ENCODE measurements at regions not wholly inside any gene's neighbourhood (a gene's known extent, or its start where the extent isn't known, plus 50 kb on each side); places are given as distances from the start of the nearest gene placed in this dataset.
A peak's percentile ranks its signal among the peaks of the same experiment; 100 is the strongest.
"Not testable (repeated sequence)": the region's sequence is repeated elsewhere in the genome, so short reads cannot be mapped to it uniquely, and the experiment has no call there.

DNA sequence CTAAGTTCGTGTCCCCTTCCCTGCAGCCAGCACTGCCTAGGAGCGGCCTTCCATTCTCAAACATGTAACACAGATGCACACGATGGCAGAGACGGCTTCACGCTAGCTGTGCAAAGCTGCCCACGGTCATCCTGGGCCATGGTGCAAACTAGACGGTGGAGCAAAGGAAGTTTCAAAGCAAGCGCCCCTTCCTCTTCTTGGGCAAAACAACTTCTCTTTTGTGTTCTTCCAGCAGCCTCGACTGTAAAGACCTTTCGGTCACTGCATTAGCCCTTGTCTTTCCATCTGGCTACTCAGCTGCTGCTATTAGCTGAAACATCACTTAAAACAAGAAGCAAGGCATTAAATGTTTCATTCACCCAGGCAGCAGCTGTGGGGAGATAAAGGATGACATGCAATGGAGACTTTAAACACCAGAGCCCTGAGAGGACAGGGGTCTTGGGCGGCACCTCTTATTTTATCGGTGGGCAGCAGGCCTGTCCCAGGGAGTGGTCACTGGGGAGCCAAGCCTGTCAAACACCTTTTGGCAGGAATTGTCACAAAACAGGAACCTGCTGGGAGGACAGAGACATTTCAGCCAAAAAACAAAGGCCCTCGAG is 214.8 kb downstream of the KLF6 start:
- no peak for DNase-seq

DNA sequence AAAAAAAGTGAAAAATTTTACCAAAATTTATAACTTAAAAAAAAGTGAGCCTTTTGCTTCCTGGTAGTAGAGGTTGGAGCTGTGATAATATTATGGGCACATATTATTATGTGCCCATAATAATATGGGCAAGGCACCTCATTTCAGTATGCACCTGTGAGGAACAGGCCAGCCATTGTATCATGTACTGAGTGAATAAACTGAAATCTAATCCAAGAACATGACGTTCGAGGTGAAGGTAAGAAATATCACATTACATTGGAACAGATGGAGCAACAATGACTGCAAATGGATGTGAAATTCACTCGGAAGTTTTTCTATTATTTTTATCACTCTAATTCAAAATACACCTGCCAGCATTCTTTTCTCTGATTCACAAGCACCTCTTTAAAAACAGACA is 216.0 kb downstream of the KLF6 start:
- DNase-seq, result no peak

DNA sequence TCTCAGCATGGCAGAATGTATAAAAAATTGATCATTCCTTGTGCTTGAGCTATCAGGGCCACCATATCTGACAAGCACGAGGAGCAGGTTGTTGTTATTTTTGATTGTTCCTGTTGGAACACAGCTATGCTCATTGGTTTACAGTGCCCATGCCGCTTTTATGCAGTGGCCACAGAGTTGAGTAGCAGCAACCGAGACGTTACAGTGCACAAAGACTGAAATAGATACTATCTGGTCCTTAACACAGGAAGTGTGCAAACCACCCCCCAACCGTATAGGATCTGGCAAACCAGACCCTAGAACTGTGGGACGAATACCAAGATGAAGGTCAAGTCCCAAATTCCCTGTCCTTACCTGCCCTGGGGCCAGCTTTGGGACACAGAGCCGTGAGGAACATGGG is 216.6 kb downstream of the KLF6 start:
- DNase-seq, result no peak

DNA sequence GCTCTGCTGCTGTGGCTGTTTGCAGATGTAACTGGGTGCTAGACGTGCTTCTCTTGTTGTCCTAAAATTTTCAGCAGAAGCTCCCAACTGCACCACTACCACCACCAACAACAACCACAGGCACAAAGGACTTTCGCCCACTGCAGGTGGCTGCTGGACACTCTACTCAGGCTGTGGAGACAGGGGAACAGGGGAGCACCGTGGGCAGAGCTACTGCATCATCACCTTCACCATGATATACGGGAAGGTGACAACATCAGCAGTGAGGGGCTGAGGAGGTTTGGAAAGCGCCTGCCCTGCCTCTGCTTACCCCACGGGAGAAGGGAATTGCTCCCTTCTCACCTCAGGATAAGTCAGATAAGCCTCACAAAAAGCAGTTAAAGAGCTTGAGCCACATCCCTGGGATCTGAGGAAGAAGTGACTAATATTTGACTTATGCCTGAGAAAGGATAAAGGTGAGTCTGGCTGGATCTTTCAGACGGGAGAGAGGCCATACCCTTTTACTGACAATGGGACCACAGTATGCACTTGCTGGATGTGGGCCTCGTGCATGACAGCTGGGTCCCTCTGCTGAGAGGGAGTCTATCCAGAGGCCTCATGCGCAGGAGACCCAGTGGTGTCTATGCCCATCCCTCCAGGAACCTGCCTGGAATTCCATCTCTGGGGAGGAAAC is 217.6 kb downstream of the KLF6 start:
- no peak for DNase-seq

DNA sequence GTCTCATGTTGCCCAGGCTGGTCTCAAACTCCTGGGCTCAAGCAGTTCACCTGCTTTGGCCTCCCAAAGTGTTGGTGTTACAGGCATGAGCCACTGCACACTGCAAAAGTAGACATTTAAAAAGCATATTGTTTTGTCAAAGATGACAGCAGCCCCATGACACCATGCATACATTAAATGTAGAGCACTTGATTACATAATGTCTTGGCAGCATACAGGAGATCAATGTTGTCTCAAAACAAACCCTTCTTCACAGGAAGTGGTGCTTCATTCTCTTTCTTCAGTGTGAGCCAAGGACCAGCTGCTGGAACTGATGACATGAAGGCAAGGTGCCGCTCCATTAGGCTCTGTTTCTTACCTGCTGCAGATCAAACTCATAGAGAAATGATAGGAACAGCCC is 218.4 kb downstream of the KLF6 start:
- no peak for DNase-seq

DNA sequence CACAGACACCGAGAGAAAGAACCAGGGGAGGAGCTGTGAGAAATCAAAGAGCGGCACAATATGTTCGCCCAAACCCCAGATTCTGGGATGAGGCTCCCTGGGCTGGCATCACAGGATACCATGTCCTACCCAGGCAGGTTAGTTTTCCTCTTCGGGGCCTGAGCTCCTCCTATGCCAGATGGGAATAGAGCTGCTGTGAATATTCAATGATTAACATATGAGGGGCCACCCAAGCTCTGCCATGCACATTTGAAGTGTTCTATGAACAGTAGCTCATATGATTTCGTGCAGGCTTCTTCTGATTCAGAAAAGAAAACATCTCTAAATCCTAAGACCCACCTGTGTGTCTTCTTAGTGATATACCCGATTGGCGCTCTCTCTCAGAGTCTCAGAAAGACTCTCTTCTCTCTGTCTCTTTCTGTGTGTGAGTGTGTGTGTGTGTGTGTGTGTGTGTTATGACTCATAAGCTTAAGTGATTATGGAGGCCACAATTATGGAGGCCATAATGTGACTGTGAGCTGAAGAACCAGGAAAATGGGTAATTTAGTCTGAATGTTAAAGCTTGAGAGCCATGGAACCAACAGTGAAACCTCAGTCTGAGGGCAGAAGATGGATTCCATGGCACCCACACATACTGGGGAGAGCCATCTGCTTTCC is 220.5 kb downstream of the KLF6 start:
- DNase-seq, result no peak

DNA sequence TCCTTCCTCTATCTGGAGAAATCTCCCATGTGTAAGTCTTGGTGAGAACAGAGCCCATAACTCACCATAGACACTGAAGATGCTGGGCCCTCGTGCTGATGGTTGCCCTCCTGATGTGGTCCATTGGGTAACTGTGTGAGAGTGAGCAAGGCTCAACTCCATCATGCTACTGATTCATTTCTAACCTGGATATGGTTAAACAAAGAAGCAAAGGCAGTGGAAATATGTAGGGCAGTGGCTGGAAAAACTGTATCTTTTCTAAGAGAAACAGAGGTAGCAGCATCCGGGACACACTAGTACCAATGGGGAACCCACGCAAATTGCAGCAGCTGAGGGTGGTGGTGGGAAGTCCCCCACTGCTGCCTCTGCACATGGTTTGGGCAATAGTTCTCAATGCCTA is 221.7 kb downstream of the KLF6 start:
- DNase-seq, result no peak

DNA sequence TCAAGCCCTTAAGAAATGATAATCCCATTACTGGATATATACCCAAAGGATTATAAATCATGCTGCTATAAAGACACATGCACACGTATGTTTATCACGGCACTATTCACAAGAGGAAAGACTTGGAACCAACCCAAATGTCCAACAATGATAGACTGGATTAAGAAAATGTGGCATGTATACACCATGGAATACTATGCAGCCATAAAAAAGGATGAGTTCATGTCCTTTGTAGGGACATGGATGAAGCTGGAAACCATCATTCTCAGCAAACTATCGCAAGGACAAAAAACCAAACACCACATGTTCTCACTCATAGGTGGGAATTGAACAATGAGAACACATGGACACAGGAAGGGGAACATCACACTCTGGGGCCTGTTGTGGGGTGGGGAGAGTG is 224.4 kb downstream of the KLF6 start:
- not testable (repeated sequence) for DNase-seq

DNA sequence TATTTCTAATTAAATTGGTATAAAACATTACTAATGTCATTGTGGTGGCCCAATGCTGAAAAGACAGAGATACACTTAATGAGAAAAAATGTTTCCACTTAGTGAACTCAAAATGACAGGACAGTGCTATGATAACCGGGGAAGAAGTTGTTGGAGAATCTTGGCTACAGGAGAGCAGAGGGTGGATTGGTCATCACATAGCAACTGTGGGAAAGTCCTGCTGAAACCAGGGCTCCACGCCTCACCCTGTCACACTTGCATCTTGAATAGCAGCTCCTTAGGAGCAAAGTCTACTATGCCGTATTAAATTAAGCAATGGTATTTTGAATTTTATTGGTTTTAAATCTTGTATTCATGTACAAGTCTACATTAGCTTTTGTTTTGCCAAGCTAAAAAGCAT is 225.5 kb downstream of the KLF6 start:
- DNase-seq, result no peak

DNA sequence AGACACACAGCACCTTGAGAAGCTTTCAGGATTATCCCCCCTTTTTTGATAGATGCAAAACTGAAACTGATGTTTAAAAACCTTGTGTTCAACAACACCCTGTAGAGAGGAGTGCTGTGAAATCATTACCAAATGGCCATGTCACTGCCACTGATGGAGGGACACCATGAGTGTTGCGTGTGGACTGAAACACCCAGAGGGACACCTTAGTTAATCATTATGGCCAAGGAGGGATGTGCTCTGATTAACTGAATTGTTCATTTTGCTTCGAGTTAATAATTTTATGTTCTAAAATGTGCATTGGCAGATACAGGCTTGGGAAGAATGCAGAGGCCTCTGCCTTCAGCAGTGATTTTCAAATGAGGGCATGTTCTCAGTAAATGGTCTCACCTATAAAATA is 226.0 kb downstream of the KLF6 start:
- DNase-seq, result no peak

DNA sequence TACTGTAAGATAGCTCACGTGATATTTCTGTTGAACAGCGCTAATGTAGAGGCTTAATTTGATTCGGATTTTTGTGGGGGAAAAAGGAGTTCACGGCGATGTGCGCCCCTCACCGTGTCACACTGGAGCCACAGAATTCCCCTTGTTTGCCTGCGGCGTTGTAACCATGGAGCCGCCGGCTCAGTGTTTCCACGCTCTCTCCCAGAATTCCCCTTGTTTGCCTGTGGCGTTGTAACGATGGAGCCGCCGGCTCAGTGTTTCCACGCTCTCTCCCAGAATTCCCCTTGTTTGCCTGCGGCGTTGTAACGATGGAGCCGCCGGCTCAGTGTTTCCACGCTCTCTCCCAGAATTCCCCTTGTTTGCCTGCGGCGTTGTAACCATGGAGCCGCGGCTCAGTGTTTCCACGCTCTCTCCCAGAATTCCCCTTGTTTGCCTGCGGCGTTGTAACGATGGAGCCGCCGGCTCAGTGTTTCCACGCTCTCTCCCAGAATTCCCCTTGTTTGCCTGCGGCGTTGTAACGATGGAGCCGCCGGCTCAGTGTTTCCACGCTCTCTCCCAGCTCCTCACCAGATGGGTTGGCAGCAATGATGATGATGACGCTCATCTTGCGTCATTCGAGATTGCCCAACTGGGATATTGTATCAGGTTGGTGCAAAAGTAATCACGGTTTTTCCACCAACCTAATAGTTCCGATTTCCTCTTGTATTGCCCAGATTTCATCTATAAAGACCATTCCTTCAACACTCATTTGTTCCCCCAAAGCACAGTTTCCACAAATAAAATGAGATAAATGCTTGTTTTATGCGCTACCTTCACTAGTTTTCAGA is 228.6 kb downstream of the KLF6 start:
- peak; percentile 60 for DNase-seq

DNA sequence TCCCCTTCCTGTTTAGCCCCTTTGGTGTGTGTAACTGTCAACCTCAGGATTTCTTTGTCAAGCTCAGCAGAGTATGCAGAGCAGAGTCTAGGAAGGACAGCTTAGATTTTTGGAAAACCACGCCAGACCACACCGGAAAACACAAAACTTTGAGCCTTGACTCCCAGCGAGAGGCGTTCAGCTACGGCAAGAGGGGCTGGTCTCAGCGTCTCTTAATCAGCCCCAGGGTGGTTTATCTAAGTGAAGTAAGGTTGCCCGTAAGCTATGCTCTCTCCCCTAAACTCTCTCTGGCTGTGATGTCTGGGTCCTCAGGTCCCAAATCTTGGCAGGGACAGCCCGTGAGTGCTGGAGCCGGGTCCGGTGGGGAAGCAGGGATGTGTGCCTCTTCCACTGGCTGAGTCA is 230.9 kb downstream of the KLF6 start:
- no peak for DNase-seq

DNA sequence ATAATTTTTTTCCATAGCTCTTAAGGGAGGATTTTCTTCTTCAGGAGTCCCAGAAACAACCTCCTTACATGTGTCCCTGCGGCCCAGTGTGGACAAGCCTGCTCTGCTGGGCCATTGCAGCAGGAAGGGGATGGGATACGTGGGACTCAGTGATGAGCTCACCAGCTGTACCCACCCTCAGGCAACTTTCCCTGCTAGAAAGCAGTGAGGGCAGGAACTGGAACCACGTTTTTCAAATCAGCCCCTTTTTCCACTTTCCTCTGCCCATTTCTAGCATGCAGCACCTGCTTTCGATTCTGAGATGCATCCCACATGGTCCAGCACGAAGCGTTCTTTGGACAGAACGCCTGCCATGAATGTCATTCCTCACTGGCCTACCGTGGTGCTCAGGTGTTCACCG is 232.7 kb downstream of the KLF6 start:
- DNase-seq, result no peak

DNA sequence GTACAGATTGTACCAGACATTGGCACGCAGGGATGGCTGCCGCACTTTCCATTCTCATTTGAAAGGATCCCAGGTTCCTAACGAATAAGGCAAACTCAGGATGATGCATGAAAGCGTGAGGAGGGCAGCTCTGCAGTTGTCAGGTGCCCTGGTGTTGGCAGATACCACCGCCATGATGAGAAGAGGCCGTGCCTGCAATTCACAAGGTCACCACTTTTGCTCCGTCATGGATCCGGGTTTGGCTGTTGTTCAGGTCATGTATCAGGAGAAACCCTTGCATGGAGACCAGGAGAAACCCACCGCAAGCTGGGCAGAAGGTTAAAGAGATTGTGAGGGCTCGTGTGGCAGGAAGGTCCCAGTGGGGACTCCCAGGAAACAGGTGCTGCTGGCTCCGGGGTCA is 233.2 kb downstream of the KLF6 start:
- no peak for DNase-seq

DNA sequence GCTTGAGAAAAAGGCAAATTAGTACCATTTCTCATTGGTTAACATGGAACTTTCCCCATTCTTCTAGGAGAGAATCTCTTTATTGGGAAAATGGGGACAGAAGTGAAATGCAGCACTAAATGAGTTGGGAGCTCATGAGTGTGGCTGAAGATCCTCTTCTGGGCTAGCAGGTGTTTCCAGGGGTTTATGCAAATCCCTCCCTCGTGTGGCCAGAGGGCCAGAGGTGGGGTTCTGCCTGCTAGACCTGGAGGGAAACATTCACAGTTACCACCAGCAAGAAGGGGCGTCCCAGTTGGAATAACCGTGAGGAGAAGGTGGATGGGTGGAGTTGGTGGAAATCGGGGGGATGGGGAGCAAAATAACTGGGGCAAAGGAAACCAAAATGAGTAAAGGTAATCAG is 235.9 kb downstream of the KLF6 start:
- no peak for DNase-seq

DNA sequence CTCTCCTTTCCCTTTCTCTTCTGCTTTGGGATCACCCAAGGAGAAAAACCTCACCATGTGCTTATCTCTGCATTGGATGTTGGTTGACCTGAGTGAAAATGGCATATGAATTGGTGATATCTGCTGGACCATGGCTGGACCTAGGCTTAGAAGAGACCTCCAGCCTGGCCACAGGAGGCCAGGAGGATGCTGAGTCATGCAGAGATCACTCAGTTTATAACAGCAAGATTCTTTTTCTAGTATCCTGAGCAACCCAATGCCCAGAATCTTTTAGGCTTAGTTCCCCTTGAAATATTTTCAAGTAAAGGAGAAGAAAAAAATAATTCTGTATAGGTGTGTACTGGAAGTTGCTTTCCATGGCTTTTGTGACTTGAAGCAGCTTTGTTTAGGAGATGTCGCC is 236.3 kb downstream of the KLF6 start:
- no peak for DNase-seq

DNA sequence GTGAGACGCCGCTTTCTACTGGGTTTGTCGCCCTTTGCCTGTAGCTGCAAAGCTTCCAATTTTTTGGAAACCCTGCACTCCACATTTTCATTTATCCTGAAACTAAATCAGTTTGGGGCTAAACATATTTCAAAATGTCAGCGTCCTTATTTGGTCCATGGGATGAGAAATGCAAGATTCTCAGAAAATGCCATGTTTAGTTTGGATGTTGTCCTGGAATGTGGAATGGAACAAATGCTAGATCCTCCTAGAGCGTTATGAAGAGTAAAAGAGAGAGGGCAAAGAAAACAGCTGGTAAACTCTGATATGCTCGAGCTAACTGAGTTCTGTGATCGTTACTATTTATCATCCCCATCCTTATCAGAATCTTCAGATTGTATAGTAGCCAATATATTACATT is 236.9 kb downstream of the KLF6 start:
- no peak for DNase-seq

DNA sequence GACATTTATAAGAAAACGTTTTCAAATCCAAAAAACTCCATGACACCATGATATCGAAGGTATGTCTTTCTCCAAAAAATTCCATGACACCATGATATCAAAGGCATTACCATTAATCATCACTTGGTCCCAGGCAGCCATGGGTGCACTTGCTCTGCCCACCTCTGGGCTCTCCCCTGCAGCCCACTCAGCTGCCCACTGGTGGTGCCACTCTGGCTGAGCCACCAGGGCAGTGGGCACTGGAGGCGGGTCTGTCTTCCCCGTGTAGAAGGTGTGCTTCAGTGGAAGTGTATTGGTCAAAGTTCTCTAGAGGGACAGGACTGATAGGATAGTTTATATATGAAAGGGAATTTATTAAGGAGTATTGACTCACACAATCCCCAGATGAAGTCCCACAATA is 240.4 kb downstream of the KLF6 start:
- no peak for DNase-seq

DNA sequence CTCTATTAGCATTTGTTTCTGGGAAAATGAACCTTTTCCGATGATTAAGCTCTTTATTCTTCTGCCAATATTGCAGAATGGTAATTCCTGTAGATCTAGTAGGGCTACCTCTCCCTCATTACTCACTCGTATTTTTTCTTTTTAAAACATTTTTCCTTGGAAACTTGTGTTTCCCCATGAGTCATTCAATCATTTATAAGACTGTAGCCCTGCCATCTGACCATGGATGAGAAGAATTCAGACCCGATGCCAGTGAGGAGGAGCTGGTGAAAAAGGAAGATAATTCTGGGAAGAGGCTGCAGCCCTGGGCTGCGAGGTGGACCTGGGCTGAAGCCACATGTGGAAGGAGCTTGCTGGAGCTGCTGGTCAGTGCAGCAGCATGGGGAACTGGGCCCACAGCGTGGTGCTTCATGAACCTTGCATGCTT is 242.8 kb downstream of the KLF6 start:
- no peak for DNase-seq

DNA sequence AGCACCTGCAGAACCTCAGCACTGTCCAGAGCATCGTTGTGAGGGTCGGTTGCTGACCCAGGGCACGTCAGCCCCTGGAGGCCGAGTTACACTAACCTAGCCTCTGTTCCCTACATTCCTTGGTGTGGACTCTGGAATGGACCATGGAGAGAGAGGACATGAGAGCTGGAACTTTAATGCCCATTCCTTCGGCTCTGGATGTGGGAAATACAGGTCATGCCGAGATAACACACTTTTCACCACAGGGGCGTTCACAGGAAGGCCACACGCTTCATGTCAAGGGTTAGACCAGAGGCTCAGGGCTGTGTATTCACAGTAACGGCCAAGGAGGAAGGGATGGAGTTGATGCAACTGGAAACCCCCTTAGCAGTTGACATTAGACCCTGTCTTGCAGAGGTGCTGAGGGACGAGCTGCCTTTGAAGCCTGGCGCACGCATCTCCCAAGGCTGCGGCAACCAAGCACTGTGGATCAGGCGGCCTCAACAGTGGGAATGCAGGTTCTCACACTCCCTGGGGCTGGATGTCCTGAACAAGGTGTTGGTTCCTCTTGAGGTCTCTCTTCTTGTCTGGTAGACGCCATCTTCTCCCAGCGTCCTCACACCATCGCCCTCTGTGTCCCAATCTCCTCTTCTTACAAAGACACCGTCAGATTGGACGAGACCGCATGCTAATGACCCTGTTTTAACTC is 245.2 kb downstream of the KLF6 start:
- no peak for DNase-seq

DNA sequence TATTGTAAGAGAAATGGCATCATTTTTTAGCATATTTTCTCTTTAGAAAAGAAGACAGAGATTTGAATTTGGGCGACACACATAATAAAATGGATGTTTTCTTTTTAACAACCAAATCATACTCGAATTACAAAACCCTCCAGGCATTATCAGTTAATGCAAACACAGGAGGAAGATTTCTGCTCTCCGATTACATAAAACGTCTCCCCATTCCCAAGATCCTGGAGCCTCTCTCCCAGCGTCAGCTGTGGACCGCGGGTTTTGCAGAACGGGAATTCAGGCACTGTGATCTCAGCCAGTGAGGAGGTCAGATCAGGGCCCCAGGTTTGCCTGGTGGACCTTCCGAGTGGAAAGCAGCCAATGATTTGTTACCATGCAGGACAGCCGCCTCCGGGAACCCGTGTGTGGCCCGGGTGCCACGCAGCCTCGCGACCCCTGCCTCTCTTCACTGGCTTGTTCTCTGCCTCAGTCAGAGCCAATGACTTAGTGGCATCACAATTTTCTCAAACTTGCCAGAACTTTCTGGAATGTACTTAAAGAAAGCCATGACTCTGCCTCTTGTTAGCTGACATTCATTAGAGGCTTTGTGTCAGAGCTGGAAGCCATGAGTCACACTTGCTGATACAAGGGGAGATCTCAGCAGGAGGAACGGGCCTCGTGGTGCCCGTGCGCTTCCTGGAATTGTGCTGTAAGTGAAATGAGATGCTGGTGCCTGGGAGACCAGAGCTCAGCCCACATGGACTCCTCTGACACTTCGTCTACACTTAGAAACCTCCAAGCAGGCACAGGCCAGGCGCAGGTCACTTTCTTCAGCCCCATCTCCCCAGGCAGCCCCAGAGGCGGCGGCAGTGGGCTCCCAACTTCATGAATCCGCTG is 246.1 kb downstream of the KLF6 start:
- no peak for DNase-seq

DNA sequence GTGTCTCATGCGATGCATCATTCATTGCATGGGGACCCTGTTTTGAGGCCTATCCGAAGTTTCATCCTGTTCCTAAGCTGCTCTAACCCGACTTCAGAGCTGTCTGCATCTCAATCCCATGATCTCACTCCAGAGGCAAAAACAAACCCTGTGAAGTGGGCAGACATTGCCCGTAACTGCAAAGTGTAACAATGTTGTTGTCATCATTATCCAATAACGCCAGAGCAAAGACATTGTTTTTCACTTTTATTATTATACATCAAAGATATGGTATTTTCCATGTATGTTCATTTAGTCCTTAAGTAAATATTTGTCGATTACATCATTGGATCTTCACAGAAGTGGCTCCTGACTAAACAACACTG is 246.7 kb downstream of the KLF6 start:
- no peak for DNase-seq

Measured in T1000 (cell line).